ENCODE measurements at regions not wholly inside any gene's neighbourhood (a gene's known extent, or its start where the extent isn't known, plus 50 kb on each side); places are given as distances from the start of the nearest gene placed in this dataset.
"Not testable (repeated sequence)": the region's sequence is repeated elsewhere in the genome, so short reads cannot be mapped to it uniquely, and the experiment has no call there.

DNA sequence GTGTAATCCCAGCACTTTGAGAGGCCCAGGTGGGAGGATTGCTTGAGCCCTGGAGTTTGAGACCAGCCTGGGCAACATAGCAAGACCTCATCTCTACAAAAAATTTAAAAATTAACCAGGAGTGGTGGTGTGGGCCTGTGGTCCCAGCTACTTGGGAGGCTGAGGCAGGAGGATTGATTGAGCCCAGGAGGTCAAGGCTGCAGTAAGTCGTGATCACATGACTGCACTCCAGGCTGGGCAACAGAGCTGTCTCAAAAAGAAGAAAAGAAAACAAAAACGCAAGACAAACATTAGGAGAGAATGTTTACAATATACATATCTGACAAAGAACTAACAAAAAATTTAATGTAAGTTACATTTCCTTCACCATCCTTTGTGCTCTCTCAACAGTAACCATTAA is 150.2 kb downstream of the SKIDA1 start:
- intact Hi-C loops (cut with DNase I); H3K9me3 ChIP-seq (ENCODE audit: control insufficient read depth, low read length); H3K36me3 ChIP-seq (ENCODE audit: control insufficient read depth in 1 of 2, insufficient read depth in 2 of 2, low read length in 1 of 2); H3K27ac ChIP-seq (ENCODE audit: low read depth in 1 of 2, low read length in 2 of 2); DNase-seq; H3K27me3 ChIP-seq (ENCODE audit: control insufficient read depth in 1 of 2, insufficient read depth in 2 of 2, low read length in 1 of 2); H3K4me3 ChIP-seq (ENCODE audit: low read length in 2 of 2); ATAC-seq (ENCODE audit: low FRiP score); H3K4me1 ChIP-seq (ENCODE audit: control insufficient read depth in 1 of 2, insufficient read depth in 2 of 2, low read length in 2 of 2): not testable (repeated sequence)
- WGBS, 2 donors = 78 to 89% methylated on average over 2 of the region's 2 CpGs

DNA sequence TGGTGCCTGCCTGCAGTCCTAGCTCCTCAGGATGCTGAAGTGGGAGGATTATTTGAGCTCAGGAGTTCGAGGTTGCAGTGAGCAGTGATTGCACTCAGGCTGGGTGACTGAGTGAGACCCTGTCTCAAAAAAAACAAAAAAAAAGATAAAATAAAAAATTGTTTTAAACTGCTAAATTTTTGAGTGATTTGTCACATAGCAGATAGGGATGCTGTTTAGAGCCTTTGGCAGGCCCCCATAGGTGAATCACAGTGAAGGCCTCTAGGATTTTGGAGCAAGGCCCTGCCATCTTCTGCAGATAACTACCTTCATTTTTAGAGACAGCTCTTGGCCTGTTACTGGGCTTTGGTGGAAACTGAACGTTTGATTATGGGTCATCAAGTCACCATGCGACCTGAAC is 151.6 kb downstream of the SKIDA1 start:
- ATAC-seq (ENCODE audit: low FRiP score); intact Hi-C loops (cut with DNase I): not testable (repeated sequence)
- WGBS, 2 donors = 83 to 87% methylated on average over 3 of the region's 3 CpGs

DNA sequence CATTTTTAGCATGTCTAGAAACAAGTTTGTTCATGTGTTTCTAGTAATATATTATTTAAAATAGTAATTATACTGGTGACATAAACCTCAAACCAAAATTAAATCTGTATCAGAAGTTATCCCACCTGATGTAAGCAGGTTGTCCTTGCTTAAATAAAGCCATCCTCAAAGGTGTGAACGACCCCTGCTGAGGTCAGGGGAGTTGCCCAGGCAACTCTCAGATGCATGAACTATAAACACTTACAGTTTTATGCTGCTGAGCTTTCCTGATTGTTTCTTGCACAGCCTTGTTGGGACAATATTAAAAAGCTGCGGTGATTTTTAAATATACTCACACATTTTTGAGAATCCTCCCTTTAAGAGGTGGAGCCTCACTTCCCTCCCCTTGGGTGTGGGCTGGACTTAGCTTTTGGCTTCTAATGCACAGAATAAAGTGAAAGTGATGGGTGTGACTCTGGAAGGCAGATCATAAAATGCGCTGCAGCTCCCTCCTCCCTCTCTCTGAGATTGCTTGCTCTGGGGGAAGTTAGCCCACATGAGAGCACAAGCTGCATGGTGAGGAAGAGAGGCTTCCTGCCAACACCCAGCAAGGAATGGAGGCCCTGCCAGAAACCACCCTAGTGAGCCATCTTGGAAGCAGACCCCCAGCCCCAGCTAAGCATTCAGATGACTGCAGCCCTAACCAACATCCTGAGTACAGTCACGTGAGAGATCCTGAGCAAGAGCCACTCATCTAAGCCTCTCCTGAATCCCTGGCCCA is 152.7 kb downstream of the SKIDA1 start:
- Histone ChIP-seq H3K9me3 (ENCODE audit: control insufficient read depth, low read length) (no peaks in the 10 kb centered on the region), H3K36me3 (ENCODE audit: control insufficient read depth in 1 of 2, insufficient read depth in 2 of 2, low read length in 1 of 2) (no peaks in the 10 kb centered on the region), H3K4me3 (ENCODE audit: low read length in 2 of 2) (no peak overlapping the region), H3K27me3 (ENCODE audit: control insufficient read depth in 1 of 2, insufficient read depth in 2 of 2, low read length in 1 of 2) (no peaks in the 10 kb centered on the region), H3K4me1 (ENCODE audit: control insufficient read depth in 1 of 2, insufficient read depth in 2 of 2, low read length in 2 of 2) (no peaks in the 10 kb centered on the region), H3K27ac (ENCODE audit: low read depth in 1 of 2, low read length in 2 of 2) (peak overlapping the region in 1 of 2 donors; percentile 22)
- 28 to 39% methylated on average over 4 of the region's 4 CpGs for WGBS, 2 donors
- intact Hi-C loops (cut with DNase I) = no loop called here
- DNase-seq = peak in 1 of 2 donors; percentile 76
- ATAC-seq (ENCODE audit: low FRiP score) = peak; percentile 87

More for the DNA sequence above, 151.6 kb downstream of the SKIDA1 start:
- H3K4me3 ChIP-seq (ENCODE audit: low read length in 2 of 2); H3K4me1 ChIP-seq (ENCODE audit: control insufficient read depth in 1 of 2, insufficient read depth in 2 of 2, low read length in 2 of 2); DNase-seq; H3K27me3 ChIP-seq (ENCODE audit: control insufficient read depth in 1 of 2, insufficient read depth in 2 of 2, low read length in 1 of 2); H3K27ac ChIP-seq (ENCODE audit: low read depth in 1 of 2, low read length in 2 of 2); H3K36me3 ChIP-seq (ENCODE audit: control insufficient read depth in 1 of 2, insufficient read depth in 2 of 2, low read length in 1 of 2); H3K9me3 ChIP-seq (ENCODE audit: control insufficient read depth, low read length): not testable (repeated sequence)

DNA sequence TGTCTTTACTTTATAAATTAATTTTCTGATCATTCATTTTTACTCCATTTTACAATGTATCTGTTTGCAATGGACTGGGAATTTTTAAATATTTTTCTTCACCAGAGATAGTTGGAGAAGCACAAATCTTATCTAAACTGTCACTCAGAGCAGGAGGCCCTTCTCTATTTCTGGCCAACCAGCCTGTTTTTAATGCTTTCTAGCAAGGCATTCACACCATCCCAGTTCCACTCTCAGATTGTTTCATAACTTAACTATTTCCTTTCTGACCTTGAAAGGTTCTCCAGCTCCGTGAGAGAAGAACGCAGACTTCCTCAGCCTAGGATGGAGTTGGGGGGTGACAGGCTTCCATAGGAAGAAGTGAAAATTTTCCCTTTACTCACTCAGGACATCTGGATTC is 155.8 kb downstream of the SKIDA1 start:
- Histone ChIP-seq H3K4me1 (ENCODE audit: control insufficient read depth in 1 of 2, insufficient read depth in 2 of 2, low read length in 2 of 2) (no peaks in the 10 kb centered on the region), H3K9me3 (ENCODE audit: control insufficient read depth, low read length) (no peaks in the 10 kb centered on the region), H3K27me3 (ENCODE audit: control insufficient read depth in 1 of 2, insufficient read depth in 2 of 2, low read length in 1 of 2) (no peaks in the 10 kb centered on the region), H3K36me3 (ENCODE audit: control insufficient read depth in 1 of 2, insufficient read depth in 2 of 2, low read length in 1 of 2) (no peaks in the 10 kb centered on the region), H3K27ac (ENCODE audit: low read depth in 1 of 2, low read length in 2 of 2) (no peak overlapping the region), H3K4me3 (ENCODE audit: low read length in 2 of 2) (no peak overlapping the region)
- DNase-seq (no peak), ATAC-seq (ENCODE audit: low FRiP score) (no peak)
- 14 to 26% methylated on average over 2 of the region's 2 CpGs for WGBS, 2 donors
- intact Hi-C loops (cut with DNase I) = no loop called here

DNA sequence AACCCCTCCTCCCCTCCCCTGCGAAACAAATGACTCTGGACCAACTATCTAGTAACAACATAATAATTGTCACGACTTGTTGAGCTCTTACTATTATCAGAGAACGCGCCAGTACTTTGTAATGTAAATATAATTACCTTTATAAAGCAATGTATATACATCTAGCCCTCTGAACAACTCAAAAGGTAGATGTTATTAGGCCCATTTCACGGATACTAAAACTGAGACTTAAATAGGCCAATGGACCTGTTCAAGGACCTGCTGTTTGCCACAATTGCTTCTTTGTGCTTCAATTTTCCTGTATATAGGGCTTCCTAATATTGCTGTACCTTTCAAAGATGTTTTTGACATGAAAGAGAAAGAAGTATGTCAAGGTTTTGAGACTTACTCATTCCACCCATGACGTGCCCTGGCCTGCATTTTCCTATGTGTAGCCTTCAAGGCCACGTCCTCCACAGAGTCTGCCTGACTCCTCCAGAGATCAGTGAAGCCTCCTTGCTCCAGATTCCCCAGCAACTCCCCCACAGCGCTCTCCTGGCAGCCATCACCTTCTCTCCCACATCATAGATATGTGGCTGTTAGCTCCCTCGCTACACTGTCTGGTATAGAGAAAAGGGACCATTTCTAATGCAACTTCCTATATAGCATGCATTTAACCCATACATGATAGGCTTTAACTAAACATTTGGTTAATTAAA is 156.6 kb downstream of the SKIDA1 start:
- intact Hi-C loops (cut with DNase I) = no loop called here
- WGBS, 2 donors = 85 to 88% methylated on average over 9 of the region's 9 CpGs
- H3K4me1 ChIP-seq (ENCODE audit: control insufficient read depth in 1 of 2, insufficient read depth in 2 of 2, low read length in 2 of 2) = no peaks in the 10 kb centered on the region
- DNase-seq = no peak
- H3K9me3 ChIP-seq (ENCODE audit: control insufficient read depth, low read length) = no peaks in the 10 kb centered on the region
- H3K36me3 ChIP-seq (ENCODE audit: control insufficient read depth in 1 of 2, insufficient read depth in 2 of 2, low read length in 1 of 2) = no peaks in the 10 kb centered on the region
- no peak overlapping the region for H3K4me3 ChIP-seq (ENCODE audit: low read length in 2 of 2)
- H3K27ac ChIP-seq (ENCODE audit: low read depth in 1 of 2, low read length in 2 of 2) = no peak overlapping the region
- no peaks in the 10 kb centered on the region for H3K27me3 ChIP-seq (ENCODE audit: control insufficient read depth in 1 of 2, insufficient read depth in 2 of 2, low read length in 1 of 2)
- ATAC-seq (ENCODE audit: low FRiP score) = no peak

DNA sequence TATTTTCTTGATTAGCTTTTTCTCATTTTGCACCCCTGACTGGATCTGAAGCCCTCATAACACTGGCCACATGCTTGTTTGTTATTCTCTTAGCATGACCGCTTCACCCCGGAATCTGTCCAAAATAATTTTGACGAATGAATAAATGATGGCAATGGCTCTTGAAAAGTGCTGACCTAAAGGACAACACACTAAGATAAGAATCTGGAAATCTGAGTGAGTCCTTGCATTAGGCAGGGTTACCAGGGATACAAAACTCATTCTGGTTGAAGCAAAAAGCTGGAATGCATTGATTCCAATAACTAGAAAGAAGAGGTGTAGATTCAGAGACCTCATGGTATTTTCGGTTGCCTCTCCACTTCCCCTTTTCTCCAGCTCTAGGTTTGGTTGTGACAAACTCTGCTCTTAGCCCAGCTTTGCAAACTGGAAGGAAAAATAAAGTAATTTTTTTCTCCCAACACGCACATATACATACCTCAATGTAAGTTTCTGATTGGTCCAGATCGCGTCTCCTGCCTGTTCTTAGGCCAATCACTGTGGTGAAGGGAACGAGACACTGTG is 157.4 kb downstream of the SKIDA1 start:
- Histone ChIP-seq H3K36me3 (ENCODE audit: control insufficient read depth in 1 of 2, insufficient read depth in 2 of 2, low read length in 1 of 2) (no peaks in the 10 kb centered on the region), H3K9me3 (ENCODE audit: control insufficient read depth, low read length) (no peaks in the 10 kb centered on the region), H3K4me3 (ENCODE audit: low read length in 2 of 2) (no peak overlapping the region), H3K27me3 (ENCODE audit: control insufficient read depth in 1 of 2, insufficient read depth in 2 of 2, low read length in 1 of 2) (no peaks in the 10 kb centered on the region), H3K27ac (ENCODE audit: low read depth in 1 of 2, low read length in 2 of 2) (no peak overlapping the region), H3K4me1 (ENCODE audit: control insufficient read depth in 1 of 2, insufficient read depth in 2 of 2, low read length in 2 of 2) (no peaks in the 10 kb centered on the region)
- intact Hi-C loops (cut with DNase I) = no loop called here
- DNase-seq = no peak
- 85 to 92% methylated on average over 8 of the region's 8 CpGs for WGBS, 2 donors
- no peak for ATAC-seq (ENCODE audit: low FRiP score)

DNA sequence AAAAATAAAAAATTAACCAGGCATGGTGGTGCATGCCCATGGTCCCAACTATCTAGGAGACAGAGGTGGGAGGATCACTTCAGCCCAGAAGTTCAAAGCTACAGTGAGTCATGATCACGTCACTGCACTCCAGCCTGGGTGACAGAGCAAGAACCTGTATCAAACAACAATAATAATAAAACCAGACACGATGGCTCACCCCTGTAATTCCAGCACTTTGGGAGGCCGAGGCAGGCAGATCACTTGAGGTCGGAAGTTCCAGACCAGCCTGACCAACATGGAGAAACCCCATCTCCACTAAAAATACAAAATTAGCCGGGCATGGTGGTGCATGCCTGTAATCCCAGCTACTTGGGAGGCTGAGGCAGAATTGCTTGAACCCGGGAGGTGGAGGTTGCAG is 159.4 kb downstream of the SKIDA1 start:
- DNase-seq; intact Hi-C loops (cut with DNase I); H3K9me3 ChIP-seq (ENCODE audit: control insufficient read depth, low read length); H3K27me3 ChIP-seq (ENCODE audit: control insufficient read depth in 1 of 2, insufficient read depth in 2 of 2, low read length in 1 of 2); H3K36me3 ChIP-seq (ENCODE audit: control insufficient read depth in 1 of 2, insufficient read depth in 2 of 2, low read length in 1 of 2); H3K4me3 ChIP-seq (ENCODE audit: low read length in 2 of 2); H3K27ac ChIP-seq (ENCODE audit: low read depth in 1 of 2, low read length in 2 of 2); ATAC-seq (ENCODE audit: low FRiP score); H3K4me1 ChIP-seq (ENCODE audit: control insufficient read depth in 1 of 2, insufficient read depth in 2 of 2, low read length in 2 of 2): not testable (repeated sequence)
- WGBS, 2 donors = 90 to 93% methylated on average over 6 of the region's 6 CpGs

DNA sequence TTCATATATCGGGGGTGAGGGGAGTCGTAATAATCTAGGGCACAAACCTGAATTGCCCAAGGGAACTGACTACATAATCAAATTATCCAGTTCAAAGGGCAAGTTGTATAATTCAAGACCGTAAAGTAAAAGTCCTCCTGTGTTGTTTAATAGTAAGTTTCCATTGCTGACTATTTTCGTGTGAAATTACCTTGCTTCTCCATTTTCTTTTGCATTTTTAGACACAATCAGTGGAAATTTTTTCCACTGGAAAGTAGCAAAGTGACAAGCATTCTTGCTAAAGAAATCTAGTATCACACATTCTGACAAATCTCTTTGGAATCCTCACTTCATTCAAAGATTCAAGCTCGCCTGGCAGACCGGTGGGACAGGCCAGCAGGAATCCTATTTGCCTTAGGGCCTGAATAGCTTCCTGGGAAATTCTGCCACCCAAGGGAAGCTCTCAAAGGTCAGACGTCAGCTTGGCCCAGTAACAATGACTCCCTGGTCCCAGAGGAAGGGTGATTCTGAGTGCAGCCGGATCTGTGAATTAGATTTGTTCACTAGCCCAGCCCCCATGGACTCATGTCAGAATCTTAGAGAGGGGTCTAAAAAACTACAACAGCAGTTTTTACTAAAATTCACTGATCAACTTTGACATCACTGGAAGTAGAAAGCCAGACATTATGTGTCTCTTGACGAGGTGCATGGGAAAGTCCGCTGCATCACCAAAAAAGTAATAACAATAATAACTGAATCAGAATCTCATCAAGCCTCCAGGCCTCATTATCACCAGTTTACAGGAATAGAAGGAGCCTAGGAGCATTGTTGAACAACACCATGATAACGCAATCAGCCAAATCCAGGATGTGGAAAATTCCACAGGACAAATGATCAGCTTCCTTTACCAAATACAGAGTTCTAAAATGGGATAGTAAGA is 161.0 kb downstream of the SKIDA1 start:
- Histone ChIP-seq H3K4me3 (ENCODE audit: low read length in 2 of 2) (no peak overlapping the region), H3K9me3 (ENCODE audit: control insufficient read depth, low read length) (no peaks in the 10 kb centered on the region), H3K27me3 (ENCODE audit: control insufficient read depth in 1 of 2, insufficient read depth in 2 of 2, low read length in 1 of 2) (no peaks in the 10 kb centered on the region), H3K4me1 (ENCODE audit: control insufficient read depth in 1 of 2, insufficient read depth in 2 of 2, low read length in 2 of 2) (no peaks in the 10 kb centered on the region), H3K27ac (ENCODE audit: low read depth in 1 of 2, low read length in 2 of 2) (no peak overlapping the region), H3K36me3 (ENCODE audit: control insufficient read depth in 1 of 2, insufficient read depth in 2 of 2, low read length in 1 of 2) (no peaks in the 10 kb centered on the region)
- no peak for ATAC-seq (ENCODE audit: low FRiP score)
- no peak for DNase-seq
- intact Hi-C loops (cut with DNase I) = no loop called here
- 59 to 69% methylated on average over 11 of the region's 11 CpGs for WGBS, 2 donors
